ENCODE measurements at regions not wholly inside any gene's neighbourhood (a gene's known extent, or its start where the extent isn't known, plus 50 kb on each side); places are given as distances from the start of the nearest gene placed in this dataset.

GRCh38 chr6:84539122-84539856 is 225.1 kb downstream of the TBX18 start:
- Histone ChIP-seq H3K27me3 (no peaks in the 10 kb centered on the region), H2AFZ (no peak overlapping the region), H3K79me2 (no peaks in the 10 kb centered on the region), H3K36me3 (replicated peaks; ENCODE audit: insufficient read depth, low read depth) (no peaks in the 10 kb centered on the region), H4K20me1 (ENCODE audit: insufficient read depth, poor library complexity, severe bottlenecking) (no peaks in the 10 kb centered on the region), H3K27ac (peak overlapping the region; percentile 44), H3K9me3 (ENCODE audit: low read depth) (no peaks in the 10 kb centered on the region), H3K4me2 (no peak overlapping the region), H3K4me3 (no peak overlapping the region), H3K4me1 (ENCODE audit: insufficient read depth) (no peaks in the 10 kb centered on the region), H3K9me2 (replicated peaks; ENCODE audit: insufficient read depth) (no peaks in the 10 kb centered on the region)
- DNase-seq (ENCODE audit: low spot score): no peak
- WGBS (ENCODE audit: low lambda C conversion rate, missing lambda C conversion rate): 50% methylated on average over 4 of the region's 4 CpGs
- TF ChIP-seq EZH2phosphoT487 (IDR thresholded peaks at IDR 0.05; ENCODE audit: low read depth, severe bottlenecking, unreplicated experiment) (no peak), EZH2 (IDR thresholded peaks at IDR 0.05; ENCODE audit: borderline replicate concordance) (no peak), CTCF (IDR thresholded peaks at IDR 0.05; ENCODE audit: poor library complexity) (no peak)

GRCh38 chr6:84536885-84537638 is 227.3 kb downstream of the TBX18 start:
- TF ChIP-seq EZH2phosphoT487 (IDR thresholded peaks at IDR 0.05; ENCODE audit: low read depth, severe bottlenecking, unreplicated experiment): no peak
- TF ChIP-seq CTCF (IDR thresholded peaks at IDR 0.05; ENCODE audit: poor library complexity): peak; percentile 9
- H3K27ac ChIP-seq: no peak overlapping the region
- no peaks in the 10 kb centered on the region for H3K27me3 ChIP-seq
- WGBS (ENCODE audit: low lambda C conversion rate, missing lambda C conversion rate): 64% methylated on average over 4 of the region's 4 CpGs
- H3K79me2 ChIP-seq: no peaks in the 10 kb centered on the region
- no peak overlapping the region for H3K4me2 ChIP-seq
- no peaks in the 10 kb centered on the region for H3K9me2 ChIP-seq (replicated peaks; ENCODE audit: insufficient read depth)
- H4K20me1 ChIP-seq (ENCODE audit: insufficient read depth, poor library complexity, severe bottlenecking): no peaks in the 10 kb centered on the region
- DNase-seq (ENCODE audit: low spot score): no peak
- no peaks in the 10 kb centered on the region for H3K4me1 ChIP-seq (ENCODE audit: insufficient read depth)
- no peaks in the 10 kb centered on the region for H3K36me3 ChIP-seq (replicated peaks; ENCODE audit: insufficient read depth, low read depth)
- no peak overlapping the region for H2AFZ ChIP-seq
- no peak overlapping the region for H3K4me3 ChIP-seq
- no peaks in the 10 kb centered on the region for H3K9me3 ChIP-seq (ENCODE audit: low read depth)

- H3K27me3 ChIP-seq: no peaks in the 10 kb centered on the region
- H3K79me2 ChIP-seq: no peaks in the 10 kb centered on the region
- no peaks in the 10 kb centered on the region for H3K9me3 ChIP-seq (ENCODE audit: low read depth)
- DNase-seq (ENCODE audit: low spot score): no peak
- no peak overlapping the region for H3K4me2 ChIP-seq
- no peaks in the 10 kb centered on the region for H3K9me2 ChIP-seq (replicated peaks; ENCODE audit: insufficient read depth)
- no peaks in the 10 kb centered on the region for H3K36me3 ChIP-seq (replicated peaks; ENCODE audit: insufficient read depth, low read depth)
- H3K4me1 ChIP-seq (ENCODE audit: insufficient read depth): no peaks in the 10 kb centered on the region
- TF ChIP-seq EZH2phosphoT487 (IDR thresholded peaks at IDR 0.05; ENCODE audit: low read depth, severe bottlenecking, unreplicated experiment) (no peak), CTCF (IDR thresholded peaks at IDR 0.05; ENCODE audit: poor library complexity) (no peak), EZH2 (IDR thresholded peaks at IDR 0.05; ENCODE audit: borderline replicate concordance) (no peak)
- H4K20me1 ChIP-seq (ENCODE audit: insufficient read depth, poor library complexity, severe bottlenecking): no peaks in the 10 kb centered on the region
- H3K4me3 ChIP-seq: no peak overlapping the region
- no peak overlapping the region for H2AFZ ChIP-seq
- H3K27ac ChIP-seq: no peak overlapping the region
These were observed 236.2 kb downstream of the TBX18 start for GRCh38 chr6:84528201-84528600.

Data from hepatocyte (in vitro differentiated cells).